ENCODE measurements at regions not wholly inside any gene's neighbourhood (a gene's known extent, or its start where the extent isn't known, plus 50 kb on each side); places are given as distances from the start of the nearest gene placed in this dataset.

GRCh38 chr4:102439236-102439614 is 61.9 kb upstream of the NFKB1 start:
- TF ChIP-seq CTCF (IDR thresholded peaks at IDR 0.05; ENCODE audit: extremely low read depth, insufficient read depth, missing control alignments) = no peak
- in situ Hi-C loops (cut with MboI; ENCODE audit: low pct_unique_long_range_greater_than_20kb, low sequenced_read_pairs, unreplicated experiment) = no loop called here
- no peak for DNase-seq (ENCODE audit: low spot score)

- in situ Hi-C loops (cut with MboI; ENCODE audit: low pct_unique_long_range_greater_than_20kb, low sequenced_read_pairs, unreplicated experiment) = loop anchor here (10.0 kb wide), 1 partner anchor 565 kb away; no protein-coding TSS in a partner anchor
- no peak for DNase-seq (ENCODE audit: low spot score)
Observed at GRCh38 chr4:102439812-102440211, 61.3 kb upstream of the NFKB1 start.

GRCh38 chr4:102440498-102440897 is 60.7 kb upstream of the NFKB1 start:
- no peak for TF ChIP-seq CTCF (IDR thresholded peaks at IDR 0.05; ENCODE audit: extremely low read depth, insufficient read depth, missing control alignments)
- in situ Hi-C loops (cut with MboI; ENCODE audit: low pct_unique_long_range_greater_than_20kb, low sequenced_read_pairs, unreplicated experiment) = loop anchor here (10.0 kb wide), 1 partner anchor 564 kb away; no protein-coding TSS in a partner anchor
- DNase-seq (ENCODE audit: low spot score) = no peak

More at GRCh38 chr4:102439812-102440211, 61.3 kb upstream of the NFKB1 start:
- TF ChIP-seq CTCF (IDR thresholded peaks at IDR 0.05; ENCODE audit: extremely low read depth, insufficient read depth, missing control alignments) = no peak

GRCh38 chr4:102441978-102442911 is 58.9 kb upstream of the NFKB1 start:
- no peak for TF ChIP-seq CTCF (IDR thresholded peaks at IDR 0.05; ENCODE audit: extremely low read depth, insufficient read depth, missing control alignments)
- in situ Hi-C loops (cut with MboI; ENCODE audit: low pct_unique_long_range_greater_than_20kb, low sequenced_read_pairs, unreplicated experiment) = loop anchor here (10.0 kb wide), 1 partner anchor 563 kb away; no protein-coding TSS in a partner anchor
- no peak for DNase-seq (ENCODE audit: low spot score)

GRCh38 chr4:102444752-102445151 is 56.4 kb upstream of the NFKB1 start:
- no peak for DNase-seq (ENCODE audit: low spot score)
- TF ChIP-seq CTCF (IDR thresholded peaks at IDR 0.05; ENCODE audit: extremely low read depth, insufficient read depth, missing control alignments) = no peak
- in situ Hi-C loops (cut with MboI; ENCODE audit: low pct_unique_long_range_greater_than_20kb, low sequenced_read_pairs, unreplicated experiment) = loop anchor here (10.0 kb wide), 1 partner anchor 560 kb away; no protein-coding TSS in a partner anchor

GRCh38 chr4:102445213-102445612 is 55.9 kb upstream of the NFKB1 start:
- TF ChIP-seq CTCF (IDR thresholded peaks at IDR 0.05; ENCODE audit: extremely low read depth, insufficient read depth, missing control alignments) = no peak
- in situ Hi-C loops (cut with MboI; ENCODE audit: low pct_unique_long_range_greater_than_20kb, low sequenced_read_pairs, unreplicated experiment) = loop anchor here (10.0 kb wide), 1 partner anchor 560 kb away; no protein-coding TSS in a partner anchor
- DNase-seq (ENCODE audit: low spot score) = no peak

Data from GM13977 (cell line).